ENCODE measurements at regions not wholly inside any gene's neighbourhood (a gene's known extent, or its start where the extent isn't known, plus 50 kb on each side); places are given as distances from the start of the nearest gene placed in this dataset.
"Not testable (repeated sequence)": the region's sequence is repeated elsewhere in the genome, so short reads cannot be mapped to it uniquely, and the experiment has no call there.

GRCh38 chr4:101420661-101421060 is 73.3 kb upstream of the PPP3CA start:
- H3K27ac Mint-ChIP-seq: no peak overlapping the region
- intact Hi-C loops (cut with micrococcal nuclease): no loop called here

GRCh38 chr4:101419336-101420135 is 72.2 kb upstream of the PPP3CA start:
- H3K4me1 Mint-ChIP-seq (ENCODE audit: low read depth): peaks cover 36% of the 10 kb centered on the region
- H3K36me3 Mint-ChIP-seq (ENCODE audit: low read depth): no peaks in the 10 kb centered on the region
- H3K4me3 Mint-ChIP-seq: no peak overlapping the region
- DNase-seq: no peak
- H3K27ac Mint-ChIP-seq: no peak overlapping the region
- H3K27me3 Mint-ChIP-seq (ENCODE audit: low read depth): peaks cover 43% of the 10 kb centered on the region
- intact Hi-C loops (cut with micrococcal nuclease): loop anchor here (1.0 to 10.0 kb wide), 12 partner anchors 73 to 1327 kb away; partner anchors contain the start of genes PPP3CA and SLC39A8
- CTCF ChIA-PET: interaction anchor here (0.5 kb wide), 1 partner anchor 42 kb away, joined by 4 read pairs; no protein-coding TSS in a partner anchor
- H3K9me3 Mint-ChIP-seq: peaks cover 4% of the 10 kb centered on the region

More at GRCh38 chr4:101420661-101421060, 73.3 kb upstream of the PPP3CA start:
- H3K36me3 Mint-ChIP-seq (ENCODE audit: low read depth): no peaks in the 10 kb centered on the region
- no peak for DNase-seq
- peaks cover 36% of the 10 kb centered on the region for H3K4me1 Mint-ChIP-seq (ENCODE audit: low read depth)
- no peak overlapping the region for H3K4me3 Mint-ChIP-seq
- CTCF ChIA-PET: no interaction called here
- peaks cover 4% of the 10 kb centered on the region for H3K9me3 Mint-ChIP-seq
- H3K27me3 Mint-ChIP-seq (ENCODE audit: low read depth): peaks cover 34% of the 10 kb centered on the region

- Mint-ChIP-seq H3K4me3 (no peak overlapping the region), H3K9me3 (peaks cover 2% of the 10 kb centered on the region), H3K27ac (peak overlapping the region; percentile 36), H3K27me3 (ENCODE audit: low read depth) (peaks cover 43% of the 10 kb centered on the region), H3K4me1 (ENCODE audit: low read depth) (peaks cover 36% of the 10 kb centered on the region), H3K36me3 (ENCODE audit: low read depth) (no peaks in the 10 kb centered on the region)
- DNase-seq: no peak
- CTCF ChIA-PET: interaction anchor here (0.6 to 0.9 kb wide), 2 partner anchors 263 to 1401 kb away, joined by 3 read pairs; no protein-coding TSS in a partner anchor
- intact Hi-C loops (cut with micrococcal nuclease): loop anchor here (1.0 to 10.0 kb wide), 12 partner anchors 72 to 1326 kb away; partner anchors contain the start of genes PPP3CA and SLC39A8
These were observed 71.1 kb upstream of the PPP3CA start for GRCh38 chr4:101418466-101418865.

GRCh38 chr4:101418055-101418454 is 70.7 kb upstream of the PPP3CA start:
- peak; percentile 81 for DNase-seq
- intact Hi-C loops (cut with micrococcal nuclease): loop anchor here (1.0 to 10.0 kb wide), 12 partner anchors 71 to 1326 kb away; partner anchors contain the start of genes PPP3CA and SLC39A8
- Mint-ChIP-seq H3K27ac (peak overlapping the region; percentile 36), H3K36me3 (ENCODE audit: low read depth) (no peaks in the 10 kb centered on the region), H3K4me3 (no peak overlapping the region), H3K4me1 (ENCODE audit: low read depth) (peaks cover 36% of the 10 kb centered on the region), H3K9me3 (peaks cover 2% of the 10 kb centered on the region), H3K27me3 (ENCODE audit: low read depth) (peaks cover 46% of the 10 kb centered on the region)
- CTCF ChIA-PET: interaction anchor here (0.6 to 0.9 kb wide), 2 partner anchors 262 to 1401 kb away, joined by 3 read pairs; no protein-coding TSS in a partner anchor

- intact Hi-C loops (cut with micrococcal nuclease): loop anchor here (5.0 to 10.0 kb wide), 5 partner anchors 180 to 1325 kb away; partner anchors contain the start of gene SLC39A8
- H3K36me3 Mint-ChIP-seq (ENCODE audit: low read depth): no peaks in the 10 kb centered on the region
- H3K9me3 Mint-ChIP-seq: peaks cover 3% of the 10 kb centered on the region
- no peak overlapping the region for H3K27ac Mint-ChIP-seq
- peaks cover 36% of the 10 kb centered on the region for H3K4me1 Mint-ChIP-seq (ENCODE audit: low read depth)
- no peak for DNase-seq
- no peak overlapping the region for H3K4me3 Mint-ChIP-seq
- H3K27me3 Mint-ChIP-seq (ENCODE audit: low read depth): peaks cover 46% of the 10 kb centered on the region
- CTCF ChIA-PET: interaction anchor here (1.3 kb wide), 1 partner anchor 69 kb away, joined by 3 read pairs; no protein-coding TSS in a partner anchor
These were observed 69.7 kb upstream of the PPP3CA start for GRCh38 chr4:101417046-101417445.

- Mint-ChIP-seq H3K27ac (no peak overlapping the region), H3K4me1 (ENCODE audit: low read depth) (peaks cover 36% of the 10 kb centered on the region), H3K36me3 (ENCODE audit: low read depth) (no peaks in the 10 kb centered on the region), H3K27me3 (ENCODE audit: low read depth) (peaks cover 40% of the 10 kb centered on the region), H3K4me3 (no peak overlapping the region), H3K9me3 (peaks cover 3% of the 10 kb centered on the region)
- CTCF ChIA-PET: interaction anchor here (1.3 kb wide), 1 partner anchor 68 kb away, joined by 3 read pairs; no protein-coding TSS in a partner anchor
- intact Hi-C loops (cut with micrococcal nuclease): loop anchor here (5.0 to 10.0 kb wide), 5 partner anchors 181 to 1324 kb away; partner anchors contain the start of gene SLC39A8
- no peak for DNase-seq
These were observed 68.6 kb upstream of the PPP3CA start for GRCh38 chr4:101415962-101416361.

- H3K9me3 Mint-ChIP-seq: peaks cover 4% of the 10 kb centered on the region
- CTCF ChIA-PET: no interaction called here
- no peaks in the 10 kb centered on the region for H3K36me3 Mint-ChIP-seq (ENCODE audit: low read depth)
- DNase-seq: no peak
- H3K4me1 Mint-ChIP-seq (ENCODE audit: low read depth): peaks cover 25% of the 10 kb centered on the region
- no peak overlapping the region for H3K4me3 Mint-ChIP-seq
- intact Hi-C loops (cut with micrococcal nuclease): loop anchor here (10.0 kb wide), 1 partner anchor 240 kb away; no protein-coding TSS in a partner anchor
- H3K27me3 Mint-ChIP-seq (ENCODE audit: low read depth): peaks cover 31% of the 10 kb centered on the region
- H3K27ac Mint-ChIP-seq: no peak overlapping the region
These were observed 67.2 kb upstream of the PPP3CA start for GRCh38 chr4:101414496-101414895.

- no peak for DNase-seq
- no peaks in the 10 kb centered on the region for H3K36me3 Mint-ChIP-seq (ENCODE audit: low read depth)
- peaks cover 6% of the 10 kb centered on the region for H3K9me3 Mint-ChIP-seq
- peaks cover 4% of the 10 kb centered on the region for H3K4me1 Mint-ChIP-seq (ENCODE audit: low read depth)
- no peak overlapping the region for H3K27ac Mint-ChIP-seq
- CTCF ChIA-PET: no interaction called here
- H3K27me3 Mint-ChIP-seq (ENCODE audit: low read depth): peaks cover 34% of the 10 kb centered on the region
- no peak overlapping the region for H3K4me3 Mint-ChIP-seq
- intact Hi-C loops (cut with micrococcal nuclease): loop anchor here (10.0 kb wide), 1 partner anchor 237 kb away; no protein-coding TSS in a partner anchor
These were observed 64.6 kb upstream of the PPP3CA start for GRCh38 chr4:101411926-101412325.

- intact Hi-C loops (cut with micrococcal nuclease): loop anchor here (10.0 kb wide), 1 partner anchor 237 kb away; no protein-coding TSS in a partner anchor
- H3K9me3 Mint-ChIP-seq; CTCF ChIA-PET; H3K27ac Mint-ChIP-seq; DNase-seq; H3K36me3 Mint-ChIP-seq (ENCODE audit: low read depth); H3K4me3 Mint-ChIP-seq; H3K4me1 Mint-ChIP-seq (ENCODE audit: low read depth): not testable (repeated sequence)
- H3K27me3 Mint-ChIP-seq (ENCODE audit: low read depth): peaks cover 33% of the 10 kb centered on the region
These were observed 64.1 kb upstream of the PPP3CA start for GRCh38 chr4:101411281-101411910.

- no peaks in the 10 kb centered on the region for H3K36me3 Mint-ChIP-seq (ENCODE audit: low read depth)
- intact Hi-C loops (cut with micrococcal nuclease): no loop called here
- CTCF ChIA-PET: no interaction called here
These were observed 52.8 kb upstream of the PPP3CA start for GRCh38 chr4:101400096-101400495.

GRCh38 chr4:101398807-101399206 is 51.5 kb upstream of the PPP3CA start:
- Mint-ChIP-seq H3K4me3 (no peak overlapping the region), H3K27ac (no peak overlapping the region), H3K27me3 (ENCODE audit: low read depth) (peaks cover 18% of the 10 kb centered on the region), H3K36me3 (ENCODE audit: low read depth) (no peaks in the 10 kb centered on the region), H3K4me1 (ENCODE audit: low read depth) (peaks cover 2% of the 10 kb centered on the region), H3K9me3 (no peaks in the 10 kb centered on the region)
- intact Hi-C loops (cut with micrococcal nuclease): no loop called here
- no peak for DNase-seq
- CTCF ChIA-PET: no interaction called here

More at GRCh38 chr4:101400096-101400495, 52.8 kb upstream of the PPP3CA start:
- DNase-seq: no peak
- no peak overlapping the region for H3K27ac Mint-ChIP-seq
- H3K4me1 Mint-ChIP-seq (ENCODE audit: low read depth): peaks cover 2% of the 10 kb centered on the region
- no peak overlapping the region for H3K4me3 Mint-ChIP-seq
- H3K27me3 Mint-ChIP-seq (ENCODE audit: low read depth): peaks cover 18% of the 10 kb centered on the region
- peaks cover 3% of the 10 kb centered on the region for H3K9me3 Mint-ChIP-seq
